ENCODE measurements at regions not wholly inside any gene's neighbourhood (a gene's known extent, or its start where the extent isn't known, plus 50 kb on each side); places are given as distances from the start of the nearest gene placed in this dataset.

DNA sequence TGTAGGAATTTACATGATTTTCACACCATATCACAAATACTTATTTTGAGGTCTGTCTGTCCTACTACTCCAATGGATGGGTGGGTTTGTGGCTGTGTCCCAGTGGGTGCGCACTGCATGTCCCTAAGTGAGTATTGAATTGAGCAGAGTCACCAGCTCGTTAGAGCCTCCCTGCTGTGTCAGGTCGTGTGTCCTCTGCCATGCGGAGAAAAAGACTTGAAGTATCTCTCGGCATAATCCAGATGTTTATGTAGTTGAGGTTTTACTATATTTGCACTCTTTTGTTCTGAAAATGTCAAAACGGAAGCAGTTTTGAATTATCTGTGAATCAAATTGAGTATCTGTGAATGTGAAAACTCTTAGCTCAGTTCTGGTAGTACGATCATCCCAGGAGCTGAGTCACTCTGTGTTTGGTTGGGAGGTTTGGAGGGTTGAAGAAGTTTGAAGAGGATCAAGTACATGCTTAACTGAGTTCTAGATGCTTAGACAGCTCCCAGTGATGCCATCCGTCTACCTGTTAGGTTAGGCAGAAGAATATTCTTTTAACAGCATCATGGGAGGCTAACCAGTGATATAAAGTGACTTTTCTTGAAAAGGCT, 194.2 kb downstream of the TENT4A start:
- TF ChIP-seq, protein P1, sequence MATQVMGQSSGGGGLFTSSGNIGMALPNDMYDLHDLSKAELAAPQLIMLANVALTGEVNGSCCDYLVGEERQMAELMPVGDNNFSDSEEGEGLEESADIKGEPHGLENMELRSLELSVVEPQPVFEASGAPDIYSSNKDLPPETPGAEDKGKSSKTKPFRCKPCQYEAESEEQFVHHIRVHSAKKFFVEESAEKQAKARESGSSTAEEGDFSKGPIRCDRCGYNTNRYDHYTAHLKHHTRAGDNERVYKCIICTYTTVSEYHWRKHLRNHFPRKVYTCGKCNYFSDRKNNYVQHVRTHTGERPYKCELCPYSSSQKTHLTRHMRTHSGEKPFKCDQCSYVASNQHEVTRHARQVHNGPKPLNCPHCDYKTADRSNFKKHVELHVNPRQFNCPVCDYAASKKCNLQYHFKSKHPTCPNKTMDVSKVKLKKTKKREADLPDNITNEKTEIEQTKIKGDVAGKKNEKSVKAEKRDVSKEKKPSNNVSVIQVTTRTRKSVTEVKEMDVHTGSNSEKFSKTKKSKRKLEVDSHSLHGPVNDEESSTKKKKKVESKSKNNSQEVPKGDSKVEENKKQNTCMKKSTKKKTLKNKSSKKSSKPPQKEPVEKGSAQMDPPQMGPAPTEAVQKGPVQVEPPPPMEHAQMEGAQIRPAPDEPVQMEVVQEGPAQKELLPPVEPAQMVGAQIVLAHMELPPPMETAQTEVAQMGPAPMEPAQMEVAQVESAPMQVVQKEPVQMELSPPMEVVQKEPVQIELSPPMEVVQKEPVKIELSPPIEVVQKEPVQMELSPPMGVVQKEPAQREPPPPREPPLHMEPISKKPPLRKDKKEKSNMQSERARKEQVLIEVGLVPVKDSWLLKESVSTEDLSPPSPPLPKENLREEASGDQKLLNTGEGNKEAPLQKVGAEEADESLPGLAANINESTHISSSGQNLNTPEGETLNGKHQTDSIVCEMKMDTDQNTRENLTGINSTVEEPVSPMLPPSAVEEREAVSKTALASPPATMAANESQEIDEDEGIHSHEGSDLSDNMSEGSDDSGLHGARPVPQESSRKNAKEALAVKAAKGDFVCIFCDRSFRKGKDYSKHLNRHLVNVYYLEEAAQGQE (IDR thresholded peaks at IDR 0.05), result no peak
- no peak for TF ChIP-seq GABPA (IDR thresholded peaks at IDR 0.05 in 1 of 2, conservative IDR thresholded peaks at IDR 0.05 in 1 of 2)
- no peak for TF ChIP-seq HNF4A (conservative IDR thresholded peaks at IDR 0.05)
- TF ChIP-seq EGR1 (IDR thresholded peaks at IDR 0.05; ENCODE audit: low read depth in 2 of 2), result no peak
- no peak for TF ChIP-seq FOXA2 (IDR thresholded peaks at IDR 0.05)
- TF ChIP-seq NR2F2 (IDR thresholded peaks at IDR 0.05), result no peak
- no peak for TF ChIP-seq FOXA1 (IDR thresholded peaks at IDR 0.05)
- TF ChIP-seq HNF4G (IDR thresholded peaks at IDR 0.05), result no peak
- no peak for TF ChIP-seq TAF1 (conservative IDR thresholded peaks at IDR 0.05)
- TF ChIP-seq, protein P2, sequence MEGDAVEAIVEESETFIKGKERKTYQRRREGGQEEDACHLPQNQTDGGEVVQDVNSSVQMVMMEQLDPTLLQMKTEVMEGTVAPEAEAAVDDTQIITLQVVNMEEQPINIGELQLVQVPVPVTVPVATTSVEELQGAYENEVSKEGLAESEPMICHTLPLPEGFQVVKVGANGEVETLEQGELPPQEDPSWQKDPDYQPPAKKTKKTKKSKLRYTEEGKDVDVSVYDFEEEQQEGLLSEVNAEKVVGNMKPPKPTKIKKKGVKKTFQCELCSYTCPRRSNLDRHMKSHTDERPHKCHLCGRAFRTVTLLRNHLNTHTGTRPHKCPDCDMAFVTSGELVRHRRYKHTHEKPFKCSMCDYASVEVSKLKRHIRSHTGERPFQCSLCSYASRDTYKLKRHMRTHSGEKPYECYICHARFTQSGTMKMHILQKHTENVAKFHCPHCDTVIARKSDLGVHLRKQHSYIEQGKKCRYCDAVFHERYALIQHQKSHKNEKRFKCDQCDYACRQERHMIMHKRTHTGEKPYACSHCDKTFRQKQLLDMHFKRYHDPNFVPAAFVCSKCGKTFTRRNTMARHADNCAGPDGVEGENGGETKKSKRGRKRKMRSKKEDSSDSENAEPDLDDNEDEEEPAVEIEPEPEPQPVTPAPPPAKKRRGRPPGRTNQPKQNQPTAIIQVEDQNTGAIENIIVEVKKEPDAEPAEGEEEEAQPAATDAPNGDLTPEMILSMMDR (IDR thresholded peaks at IDR 0.05; ENCODE audit: low read depth, low read length, missing input control), result no peak
- TF ChIP-seq, protein P3, sequence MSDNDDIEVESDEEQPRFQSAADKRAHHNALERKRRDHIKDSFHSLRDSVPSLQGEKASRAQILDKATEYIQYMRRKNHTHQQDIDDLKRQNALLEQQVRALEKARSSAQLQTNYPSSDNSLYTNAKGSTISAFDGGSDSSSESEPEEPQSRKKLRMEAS (IDR thresholded peaks at IDR 0.05), result no peak
- no peak overlapping the region for H3K27ac ChIP-seq (ENCODE audit: low read depth in 1 of 2, low read length in 2 of 2)
- H3K9me3 ChIP-seq (ENCODE audit: control insufficient read depth in 4 of 4, low read length in 3 of 4), result no peaks in the 10 kb centered on the region
- 77% methylated on average over 8 of the region's 8 CpGs for WGBS
- H3K4me1 ChIP-seq (ENCODE audit: control insufficient read depth in 4 of 4, insufficient read depth in 4 of 4, low read length in 3 of 4), result no peaks in the 10 kb centered on the region
- no peak overlapping the region for H3K4me3 ChIP-seq (ENCODE audit: low read depth in 1 of 3, low read length in 3 of 3)
- no peak overlapping the region for H3K9ac ChIP-seq (ENCODE audit: low read depth in 1 of 2, low read length in 2 of 2)
- no peaks in the 10 kb centered on the region for H3K36me3 ChIP-seq (ENCODE audit: control insufficient read depth in 4 of 4, insufficient read depth in 3 of 4, low read depth in 1 of 4, low read length in 3 of 4)
- no peak for DNase-seq (ENCODE audit: low spot score)
- H3K27me3 ChIP-seq (ENCODE audit: control insufficient read depth in 4 of 4, insufficient read depth in 4 of 4, low read length in 3 of 4), result peaks cover 0 to 4% (median 0%) of the 10 kb centered on the region in 4 donors

DNA sequence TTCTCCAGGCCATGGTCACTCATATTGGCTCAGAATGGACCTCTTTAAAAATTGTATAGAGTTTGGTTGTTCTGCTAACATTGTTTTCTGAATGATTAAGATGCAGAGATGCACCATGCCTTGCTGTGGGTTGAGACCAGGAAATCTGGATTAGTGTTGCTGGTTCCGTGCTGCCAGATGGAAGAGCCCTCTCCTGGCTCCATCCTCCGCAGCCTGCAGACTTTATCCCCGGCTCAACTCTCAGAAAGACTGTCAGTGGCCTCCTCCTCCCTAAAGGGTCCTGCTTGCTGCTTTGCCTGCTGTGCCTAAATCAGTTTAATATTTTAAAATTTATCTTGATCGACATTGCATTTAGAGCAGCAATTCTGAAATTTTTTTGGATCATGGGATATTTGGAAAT, 196.7 kb downstream of the TENT4A start:
- WGBS, result 77% methylated on average over 4 of the region's 4 CpGs
- Histone ChIP-seq H3K36me3 (ENCODE audit: control insufficient read depth in 4 of 4, insufficient read depth in 3 of 4, low read depth in 1 of 4, low read length in 3 of 4) (no peaks in the 10 kb centered on the region), H3K4me1 (ENCODE audit: control insufficient read depth in 4 of 4, insufficient read depth in 4 of 4, low read length in 3 of 4) (no peaks in the 10 kb centered on the region), H3K4me3 (ENCODE audit: low read depth in 1 of 3, low read length in 3 of 3) (no peak overlapping the region), H3K9me3 (ENCODE audit: control insufficient read depth in 4 of 4, low read length in 3 of 4) (no peaks in the 10 kb centered on the region), H3K27me3 (ENCODE audit: control insufficient read depth in 4 of 4, insufficient read depth in 4 of 4, low read length in 3 of 4) (peaks cover 0 to 4% (median 0%) of the 10 kb centered on the region in 4 donors), H3K27ac (ENCODE audit: low read depth in 1 of 2, low read length in 2 of 2) (no peak overlapping the region), H3K9ac (ENCODE audit: low read depth in 1 of 2, low read length in 2 of 2) (no peak overlapping the region)
- no peak for DNase-seq (ENCODE audit: low spot score)
- no peak for TF ChIP-seq EGR1 (IDR thresholded peaks at IDR 0.05; ENCODE audit: low read depth in 2 of 2)
- TF ChIP-seq RAD21 (IDR thresholded peaks at IDR 0.05), result no peak
- TF ChIP-seq HNF4G (IDR thresholded peaks at IDR 0.05), result no peak
- TF ChIP-seq FOXA2 (IDR thresholded peaks at IDR 0.05), result no peak
- no peak for TF ChIP-seq GABPA (IDR thresholded peaks at IDR 0.05 in 1 of 2, conservative IDR thresholded peaks at IDR 0.05 in 1 of 2)
- TF ChIP-seq, protein P2 (IDR thresholded peaks at IDR 0.05; ENCODE audit: low read depth, low read length, missing input control), result no peak
- TF ChIP-seq, protein P4, sequence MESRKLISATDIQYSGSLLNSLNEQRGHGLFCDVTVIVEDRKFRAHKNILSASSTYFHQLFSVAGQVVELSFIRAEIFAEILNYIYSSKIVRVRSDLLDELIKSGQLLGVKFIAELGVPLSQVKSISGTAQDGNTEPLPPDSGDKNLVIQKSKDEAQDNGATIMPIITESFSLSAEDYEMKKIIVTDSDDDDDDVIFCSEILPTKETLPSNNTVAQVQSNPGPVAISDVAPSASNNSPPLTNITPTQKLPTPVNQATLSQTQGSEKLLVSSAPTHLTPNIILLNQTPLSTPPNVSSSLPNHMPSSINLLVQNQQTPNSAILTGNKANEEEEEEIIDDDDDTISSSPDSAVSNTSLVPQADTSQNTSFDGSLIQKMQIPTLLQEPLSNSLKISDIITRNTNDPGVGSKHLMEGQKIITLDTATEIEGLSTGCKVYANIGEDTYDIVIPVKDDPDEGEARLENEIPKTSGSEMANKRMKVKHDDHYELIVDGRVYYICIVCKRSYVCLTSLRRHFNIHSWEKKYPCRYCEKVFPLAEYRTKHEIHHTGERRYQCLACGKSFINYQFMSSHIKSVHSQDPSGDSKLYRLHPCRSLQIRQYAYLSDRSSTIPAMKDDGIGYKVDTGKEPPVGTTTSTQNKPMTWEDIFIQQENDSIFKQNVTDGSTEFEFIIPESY (IDR thresholded peaks at IDR 0.05), result no peak
- TF ChIP-seq, protein P3 (IDR thresholded peaks at IDR 0.05), result no peak
- no peak for TF ChIP-seq NR2F2 (IDR thresholded peaks at IDR 0.05)
- no peak for TF ChIP-seq JUND (IDR thresholded peaks at IDR 0.05)
- TF ChIP-seq, protein P1 (IDR thresholded peaks at IDR 0.05), result no peak
- TF ChIP-seq TAF1 (conservative IDR thresholded peaks at IDR 0.05), result no peak
- no peak for TF ChIP-seq SP1 (IDR thresholded peaks at IDR 0.05)
- no peak for TF ChIP-seq FOXA1 (IDR thresholded peaks at IDR 0.05)
- no peak for TF ChIP-seq RXRA (IDR thresholded peaks at IDR 0.05)
- no peak for TF ChIP-seq HNF4A (conservative IDR thresholded peaks at IDR 0.05)

Measured in liver (tissue), 8 donors.